GM11168 (cell line): ENCODE measurements at regions not wholly inside any gene's neighbourhood (a gene's known extent, or its start where the extent isn't known, plus 50 kb on each side); places are given as distances from the start of the nearest gene placed in this dataset.
"Not testable (repeated sequence)": the region's sequence is repeated elsewhere in the genome, so short reads cannot be mapped to it uniquely, and the experiment has no call there.

Source experiments
- in situ Hi-C: fragments of 300-500 bp; cut with MboI; formaldehyde crosslinking; loops from one replicate; pipeline ENCODE4 v1.12.0; 2022; ENCODE audit warnings: low sequenced_read_pairs; ENCODE audit not compliant: unreplicated experiment

- in situ Hi-C loops, result no loop called here
Observed at GRCh38 chr6:3959385-3959784, 110.2 kb downstream of the FAM50B start.

DNA sequence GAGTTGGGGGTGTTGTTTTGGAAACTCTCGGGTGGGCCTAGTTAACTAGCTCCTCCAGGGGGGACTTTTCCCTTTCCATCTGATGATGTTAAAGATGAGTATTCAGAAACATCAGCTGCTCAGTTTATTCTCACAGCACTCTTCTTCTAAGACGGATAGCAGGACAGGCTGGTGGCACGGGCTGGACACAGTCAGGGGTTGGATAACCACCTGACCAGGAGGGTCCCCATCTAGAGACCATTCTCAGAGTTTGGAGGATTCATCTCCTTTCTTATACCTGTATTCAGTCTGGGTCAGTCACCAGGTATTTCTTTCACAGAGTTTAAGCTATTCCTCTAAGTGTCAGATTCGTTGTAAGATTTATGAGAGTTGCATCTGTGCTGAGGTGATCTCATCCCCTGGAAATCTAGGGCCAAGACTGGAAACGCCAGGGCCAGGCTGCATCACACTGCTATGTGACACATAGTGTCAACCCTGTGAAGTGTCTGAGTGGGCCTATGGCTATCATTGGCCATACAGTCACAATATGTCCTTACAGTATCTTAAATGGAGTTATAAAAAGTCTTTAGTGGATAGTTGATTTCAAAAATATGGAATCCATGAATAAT is 111.7 kb downstream of the FAM50B start:
- in situ Hi-C loops, result no loop called here

GRCh38 chr6:3961581-3962215 is 112.5 kb downstream of the FAM50B start:
- in situ Hi-C loops, result no loop called here

DNA sequence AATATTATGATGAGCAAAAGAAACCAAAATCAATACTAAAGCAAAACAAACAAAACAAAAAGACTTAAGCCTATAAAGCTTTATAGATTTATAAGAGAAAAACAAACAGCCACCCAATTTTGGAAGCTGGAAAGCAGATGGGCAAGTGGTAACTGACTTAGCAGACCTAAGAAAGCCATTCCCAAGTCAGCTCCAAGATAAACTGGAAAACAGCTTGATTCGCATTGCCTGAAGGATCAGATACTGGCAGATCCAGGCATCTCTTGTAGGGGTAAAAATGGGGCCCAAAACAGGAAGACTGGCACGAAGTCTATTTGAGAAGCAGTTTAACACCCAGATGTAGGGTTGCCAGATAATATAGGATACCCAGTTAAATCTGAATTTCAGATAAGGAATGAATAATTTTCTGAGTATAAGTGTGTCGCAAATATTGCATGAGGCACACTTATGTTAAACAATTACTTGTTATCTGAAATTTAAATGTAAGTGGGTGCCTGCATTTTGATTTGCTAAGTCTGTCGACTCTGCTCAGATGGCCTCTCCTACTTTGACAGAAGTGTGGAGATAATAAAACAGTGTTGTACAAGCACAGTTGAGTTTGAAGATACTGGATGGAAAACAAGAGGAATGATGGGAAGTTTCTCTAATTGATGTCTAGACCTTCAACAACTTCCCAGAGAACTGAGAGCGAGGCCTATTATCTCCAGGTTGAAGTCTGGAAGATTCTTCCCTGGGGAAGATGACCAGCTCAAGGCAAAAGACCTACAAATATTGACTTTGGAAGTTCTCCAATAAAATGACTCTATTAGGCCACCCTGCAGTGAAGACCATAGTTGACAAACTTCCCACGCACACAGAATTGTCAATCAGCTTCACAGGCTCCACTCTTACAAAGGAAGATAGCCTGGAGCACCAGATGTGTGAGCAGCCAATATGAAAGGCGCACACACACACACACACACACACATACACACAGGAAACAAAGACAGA is 113.4 kb downstream of the FAM50B start:
- in situ Hi-C loops, result no loop called here

DNA sequence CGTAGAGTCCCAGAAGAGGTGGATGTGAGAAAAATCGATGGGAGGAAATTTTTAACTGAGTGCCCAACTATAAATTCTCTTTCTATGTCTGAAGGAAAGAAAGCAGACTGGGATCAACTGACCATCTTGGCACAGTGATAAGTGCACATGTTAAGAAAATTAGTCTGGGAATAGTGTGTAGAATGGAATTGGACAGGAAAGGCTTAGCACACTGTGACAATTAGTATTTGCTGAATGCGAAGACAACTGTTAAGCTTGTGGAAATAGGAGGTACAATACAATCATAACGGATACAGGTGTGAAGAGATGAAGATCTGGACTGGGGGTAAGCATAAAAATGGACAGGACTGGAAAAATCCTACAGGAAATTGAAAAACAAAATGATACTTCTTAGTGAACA is 114.3 kb downstream of the FAM50B start:
- in situ Hi-C loops, result no loop called here

- in situ Hi-C loops, result no loop called here
Observed at GRCh38 chr6:3965071-3965718, 113.7 kb downstream of the FAM217A start.

DNA sequence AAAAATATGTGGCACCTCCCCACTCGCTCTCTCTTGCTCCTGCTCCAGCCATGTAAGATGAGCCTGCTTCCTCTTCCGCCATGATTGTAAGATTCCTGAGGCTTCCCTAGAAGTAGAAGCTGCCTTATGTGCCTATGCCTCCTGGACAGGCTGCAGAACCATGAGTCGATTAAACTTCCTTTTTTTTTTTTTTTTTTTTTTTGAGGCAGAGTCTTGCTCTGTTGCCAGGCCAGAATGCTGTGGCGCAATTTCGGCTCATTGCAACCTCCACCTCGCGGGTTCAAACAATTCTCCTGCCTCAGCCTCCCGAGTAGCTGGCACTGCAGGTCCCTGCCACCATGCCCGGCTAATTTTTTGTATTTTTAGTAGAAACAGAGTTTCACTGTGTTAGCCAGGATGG is 112.5 kb downstream of the FAM217A start:
- in situ Hi-C loops, result no loop called here

DNA sequence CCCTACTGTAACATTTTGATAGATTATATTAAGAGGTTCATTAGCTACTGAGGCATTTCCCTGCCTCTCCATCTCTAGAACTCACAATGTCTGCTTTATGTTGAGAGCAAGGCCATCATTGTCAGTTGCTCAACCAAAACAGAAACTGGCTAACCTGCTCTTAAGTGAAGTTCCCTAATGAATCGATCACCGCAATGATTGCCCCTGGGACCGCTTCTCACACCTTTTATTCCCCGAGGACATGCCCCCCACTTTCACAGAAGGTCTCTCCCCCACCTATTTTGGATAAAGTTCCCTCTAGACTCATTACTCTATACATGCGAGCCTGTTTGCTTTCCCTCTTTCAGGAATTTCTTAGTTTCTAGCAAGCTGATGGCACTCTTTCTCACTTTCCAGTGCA is 108.8 kb downstream of the FAM217A start:
- in situ Hi-C loops, result no loop called here

- in situ Hi-C loops, result not testable (repeated sequence)
Observed at GRCh38 chr6:3973152-3973551, 105.8 kb downstream of the FAM217A start.

- in situ Hi-C loops, result no loop called here
Observed at GRCh38 chr6:3977875-3978711, 100.8 kb downstream of the FAM217A start.

- in situ Hi-C loops, result not testable (repeated sequence)
Observed at GRCh38 chr6:3978966-3979365, 100.0 kb downstream of the FAM217A start.

- in situ Hi-C loops, result loop anchor here (10.0 kb wide), 1 partner anchor 237 kb away; no protein-coding TSS in a partner anchor
Observed at GRCh38 chr6:3981917-3982316, 97.0 kb downstream of the FAM217A start.

- in situ Hi-C loops, result loop anchor here (10.0 kb wide), 1 partner anchor 239 kb away; no protein-coding TSS in a partner anchor
Observed at GRCh38 chr6:3983778-3984177, 95.2 kb downstream of the FAM217A start.

- in situ Hi-C loops, result loop anchor here (10.0 kb wide), 1 partner anchor 240 kb away; no protein-coding TSS in a partner anchor
Observed at GRCh38 chr6:3984494-3984893, 94.4 kb downstream of the FAM217A start.

GRCh38 chr6:3986241-3986640 is 92.7 kb downstream of the FAM217A start:
- in situ Hi-C loops, result loop anchor here (10.0 kb wide), 1 partner anchor 241 kb away; no protein-coding TSS in a partner anchor

- in situ Hi-C loops, result loop anchor here (10.0 kb wide), 1 partner anchor 242 kb away; no protein-coding TSS in a partner anchor
Observed at GRCh38 chr6:3987053-3987452, 91.9 kb downstream of the FAM217A start.

DNA sequence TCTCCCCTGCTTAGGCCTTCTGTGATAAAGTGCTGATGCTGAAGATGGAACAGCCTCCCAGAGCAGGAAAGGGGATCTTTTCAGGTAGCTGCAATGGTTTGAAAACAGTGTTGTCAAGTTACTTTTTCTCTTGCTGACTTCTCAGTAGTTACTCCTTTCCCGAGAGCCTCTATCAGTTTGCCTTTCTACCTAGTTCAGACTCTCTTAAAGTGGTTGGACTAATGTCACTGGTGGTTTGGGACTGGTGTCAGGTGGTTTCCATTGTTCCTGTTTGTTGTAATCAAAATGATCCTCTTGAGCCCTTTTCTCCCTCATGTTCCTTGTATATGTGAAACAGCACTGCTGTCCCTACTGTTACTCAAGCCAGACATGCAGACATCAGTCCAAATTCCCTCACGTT is 91.4 kb downstream of the FAM217A start:
- in situ Hi-C loops, result loop anchor here (10.0 kb wide), 1 partner anchor 243 kb away; no protein-coding TSS in a partner anchor

- in situ Hi-C loops, result no loop called here
Observed at GRCh38 chr6:3990692-3991491, 88.0 kb downstream of the FAM217A start.
